DND-41 (cell line): ENCODE measurements at regions not wholly inside any gene's neighbourhood (a gene's known extent, or its start where the extent isn't known, plus 50 kb on each side); places are given as distances from the start of the nearest gene placed in this dataset.

Experiments used
- CTCF ChIP-seq: IDR thresholded peaks from 2 replicates; pipeline ENCODE4 v1.5.1; 2012; ENCODE audit warnings: borderline replicate concordance, low read length, moderate library complexity, mild to moderate bottlenecking; ENCODE audit not compliant: poor library complexity, severe bottlenecking; ENCODE audit errors: extremely low read depth
- EZH2 ChIP-seq: IDR thresholded peaks from 3 replicates; pipeline ENCODE4 v1.6.1; 2012; ENCODE audit warnings: borderline replicate concordance, low read depth, mild to moderate bottlenecking, moderate library complexity, low read length, inconsistent platforms; ENCODE audit not compliant: severe bottlenecking

- TF ChIP-seq CTCF (no peak), EZH2 (no peak)
Measured at GRCh38 chr3:145531548-145531947, 629.4 kb downstream of the PLOD2 start.
